ENCODE measurements at regions not wholly inside any gene's neighbourhood (a gene's known extent, or its start where the extent isn't known, plus 50 kb on each side); places are given as distances from the start of the nearest gene placed in this dataset.

GRCh38 chr12:93039062-93039461 is 110.0 kb upstream of the EEA1 start:
- no peak for ATAC-seq (ENCODE audit: insufficient number of reproducible peaks, low FRiP score, low read depth)
- TF ChIP-seq, protein P1, sequence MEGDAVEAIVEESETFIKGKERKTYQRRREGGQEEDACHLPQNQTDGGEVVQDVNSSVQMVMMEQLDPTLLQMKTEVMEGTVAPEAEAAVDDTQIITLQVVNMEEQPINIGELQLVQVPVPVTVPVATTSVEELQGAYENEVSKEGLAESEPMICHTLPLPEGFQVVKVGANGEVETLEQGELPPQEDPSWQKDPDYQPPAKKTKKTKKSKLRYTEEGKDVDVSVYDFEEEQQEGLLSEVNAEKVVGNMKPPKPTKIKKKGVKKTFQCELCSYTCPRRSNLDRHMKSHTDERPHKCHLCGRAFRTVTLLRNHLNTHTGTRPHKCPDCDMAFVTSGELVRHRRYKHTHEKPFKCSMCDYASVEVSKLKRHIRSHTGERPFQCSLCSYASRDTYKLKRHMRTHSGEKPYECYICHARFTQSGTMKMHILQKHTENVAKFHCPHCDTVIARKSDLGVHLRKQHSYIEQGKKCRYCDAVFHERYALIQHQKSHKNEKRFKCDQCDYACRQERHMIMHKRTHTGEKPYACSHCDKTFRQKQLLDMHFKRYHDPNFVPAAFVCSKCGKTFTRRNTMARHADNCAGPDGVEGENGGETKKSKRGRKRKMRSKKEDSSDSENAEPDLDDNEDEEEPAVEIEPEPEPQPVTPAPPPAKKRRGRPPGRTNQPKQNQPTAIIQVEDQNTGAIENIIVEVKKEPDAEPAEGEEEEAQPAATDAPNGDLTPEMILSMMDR (IDR thresholded peaks at IDR 0.05), result no peak

GRCh38 chr12:93039930-93040329 is 110.8 kb upstream of the EEA1 start:
- Histone ChIP-seq H3K4me1 (ENCODE audit: control insufficient read depth in 1 of 2, low read depth in 2 of 2) (no peaks in the 10 kb centered on the region), H3K27ac (no peak overlapping the region), H3K4me3 (no peak overlapping the region), H3K27me3 (replicated peaks; ENCODE audit: insufficient read depth) (no peaks in the 10 kb centered on the region), H3K36me3 (no peaks in the 10 kb centered on the region), H3K9me3 (no peaks in the 10 kb centered on the region)
- TF ChIP-seq, protein P1 (IDR thresholded peaks at IDR 0.05), result no peak
- DNase-seq (ENCODE audit: low spot score), result no peak
- no peak for ATAC-seq (ENCODE audit: insufficient number of reproducible peaks, low FRiP score, low read depth)

More at GRCh38 chr12:93039062-93039461, 110.0 kb upstream of the EEA1 start:
- no peak for DNase-seq (ENCODE audit: low spot score)
- Histone ChIP-seq H3K27ac (no peak overlapping the region), H3K4me1 (ENCODE audit: control insufficient read depth in 1 of 2, low read depth in 2 of 2) (no peaks in the 10 kb centered on the region), H3K9me3 (no peaks in the 10 kb centered on the region), H3K27me3 (replicated peaks; ENCODE audit: insufficient read depth) (no peaks in the 10 kb centered on the region), H3K36me3 (no peaks in the 10 kb centered on the region), H3K4me3 (no peak overlapping the region)

DNA sequence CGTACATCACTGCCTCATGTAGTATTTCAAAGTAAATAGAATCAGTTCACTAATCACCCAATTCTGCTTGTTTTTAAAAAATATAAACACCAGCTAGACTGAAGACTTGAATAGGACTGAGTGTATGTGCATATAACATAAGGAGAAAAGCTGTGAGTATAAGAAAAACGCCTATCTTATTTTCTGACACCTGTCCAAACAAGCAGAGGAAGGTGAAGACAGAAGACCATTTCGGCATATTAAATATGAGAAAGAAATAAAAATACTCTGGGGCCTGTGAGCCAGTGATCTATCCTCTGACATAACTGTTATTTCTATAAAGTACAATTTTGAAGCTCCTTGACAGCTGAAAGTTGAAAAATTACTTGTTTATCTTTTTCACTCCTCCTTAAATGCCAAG is 111.3 kb upstream of the EEA1 start:
- no peaks in the 10 kb centered on the region for H3K36me3 ChIP-seq

GRCh38 chr12:93041416-93041815 is 112.3 kb upstream of the EEA1 start:
- Histone ChIP-seq H3K9me3 (no peaks in the 10 kb centered on the region), H3K36me3 (no peaks in the 10 kb centered on the region), H3K27ac (no peak overlapping the region), H3K27me3 (replicated peaks; ENCODE audit: insufficient read depth) (no peaks in the 10 kb centered on the region), H3K4me3 (no peak overlapping the region), H3K4me1 (ENCODE audit: control insufficient read depth in 1 of 2, low read depth in 2 of 2) (no peaks in the 10 kb centered on the region)
- DNase-seq (ENCODE audit: low spot score), result no peak
- no peak for ATAC-seq (ENCODE audit: insufficient number of reproducible peaks, low FRiP score, low read depth)
- TF ChIP-seq, protein P1 (IDR thresholded peaks at IDR 0.05), result no peak

More for the DNA sequence above, 111.3 kb upstream of the EEA1 start:
- H3K4me1 ChIP-seq (ENCODE audit: control insufficient read depth in 1 of 2, low read depth in 2 of 2), result no peaks in the 10 kb centered on the region
- no peaks in the 10 kb centered on the region for H3K27me3 ChIP-seq (replicated peaks; ENCODE audit: insufficient read depth)
- ATAC-seq (ENCODE audit: insufficient number of reproducible peaks, low FRiP score, low read depth) (no peak), DNase-seq (ENCODE audit: low spot score) (no peak)
- H3K9me3 ChIP-seq, result no peaks in the 10 kb centered on the region
- no peak overlapping the region for H3K27ac ChIP-seq
- H3K4me3 ChIP-seq, result no peak overlapping the region
- TF ChIP-seq, protein P1 (IDR thresholded peaks at IDR 0.05), result no peak

- TF ChIP-seq, protein P1 (IDR thresholded peaks at IDR 0.05), result no peak
- Histone ChIP-seq H3K4me3 (no peak overlapping the region), H3K9me3 (no peaks in the 10 kb centered on the region), H3K36me3 (no peaks in the 10 kb centered on the region), H3K27me3 (replicated peaks; ENCODE audit: insufficient read depth) (no peaks in the 10 kb centered on the region), H3K4me1 (ENCODE audit: control insufficient read depth in 1 of 2, low read depth in 2 of 2) (no peaks in the 10 kb centered on the region), H3K27ac (no peak overlapping the region)
- DNase-seq (ENCODE audit: low spot score) (no peak), ATAC-seq (ENCODE audit: insufficient number of reproducible peaks, low FRiP score, low read depth) (no peak)
These were observed 113.2 kb upstream of the EEA1 start for GRCh38 chr12:93042283-93042682.
